HFFc6 (cell line): ENCODE measurements at regions not wholly inside any gene's neighbourhood (a gene's known extent, or its start where the extent isn't known, plus 50 kb on each side); places are given as distances from the start of the nearest gene placed in this dataset.

Source experiments
- DNase-seq: peaks from one replicate; pipeline ENCODE4 v3.0.0-alpha.2; 2018
- H3K27ac Mint-ChIP-seq: 2 replicates; pipeline ENCODE4 v1.8.0; 2020; ENCODE audit warnings: mild to moderate bottlenecking, mixed read lengths
- H3K27me3 Mint-ChIP-seq: 2 replicates; pipeline ENCODE4 v1.8.0; 2021; ENCODE audit warnings: mild to moderate bottlenecking, moderate library complexity, mixed read lengths; ENCODE audit not compliant: insufficient read depth
- H3K36me3 Mint-ChIP-seq: 2 replicates; pipeline ENCODE4 v1.8.0; 2021; ENCODE audit warnings: low read depth, mixed read lengths
- H3K4me1 Mint-ChIP-seq: 2 replicates; pipeline ENCODE4 v1.8.0; 2020; ENCODE audit warnings: low read depth, mixed read lengths
- H3K4me3 Mint-ChIP-seq: 2 replicates; pipeline ENCODE4 v1.8.0; 2020; ENCODE audit warnings: mild to moderate bottlenecking, moderate library complexity, mixed read lengths
- H3K9me3 Mint-ChIP-seq: 2 replicates; pipeline ENCODE4 v1.8.0; 2020; ENCODE audit warnings: mild to moderate bottlenecking, mixed read lengths
- CTCF ChIP-seq: fragments of 200-600 bp; sonication (generic); IDR thresholded peaks from 2 replicates; pipeline ENCODE4 v1.5.0; 2021; ENCODE audit warnings: antibody characterized with exemption, mild to moderate bottlenecking

- Mint-ChIP-seq H3K27me3 (no peaks in the 10 kb centered on the region), H3K4me1 (no peaks in the 10 kb centered on the region), H3K4me3 (no peak overlapping the region), H3K36me3 (peaks cover 4% of the 10 kb centered on the region; the same call in 1 of the 2 replicates), H3K9me3 (peaks cover 57% of the 10 kb centered on the region), H3K27ac (no peak overlapping the region)
- no peak for DNase-seq
- no peak for TF ChIP-seq CTCF
Observed at GRCh38 chr6:23265270-23265669, 695.9 kb downstream of the HDGFL1 start.

- Mint-ChIP-seq H3K27me3 (no peaks in the 10 kb centered on the region), H3K27ac (no peak overlapping the region), H3K4me1 (no peaks in the 10 kb centered on the region), H3K4me3 (no peak overlapping the region), H3K36me3 (no peaks in the 10 kb centered on the region), H3K9me3 (peaks cover 56% of the 10 kb centered on the region)
- DNase-seq: no peak
- no peak for TF ChIP-seq CTCF
Observed at GRCh38 chr6:23266536-23266935, 697.2 kb downstream of the HDGFL1 start.

GRCh38 chr6:23267651-23268050, 698.3 kb downstream of the HDGFL1 start:
- DNase-seq: no peak
- no peaks in the 10 kb centered on the region for H3K36me3 Mint-ChIP-seq
- H3K4me3 Mint-ChIP-seq: no peak overlapping the region
- no peaks in the 10 kb centered on the region for H3K27me3 Mint-ChIP-seq
- TF ChIP-seq CTCF: no peak
- H3K4me1 Mint-ChIP-seq: no peaks in the 10 kb centered on the region
- no peak overlapping the region for H3K27ac Mint-ChIP-seq
- H3K9me3 Mint-ChIP-seq: peaks cover 60% of the 10 kb centered on the region

GRCh38 chr6:23268348-23268747, 699.0 kb downstream of the HDGFL1 start:
- H3K4me1 Mint-ChIP-seq: no peaks in the 10 kb centered on the region
- no peaks in the 10 kb centered on the region for H3K36me3 Mint-ChIP-seq
- TF ChIP-seq CTCF: no peak
- no peak overlapping the region for H3K4me3 Mint-ChIP-seq
- no peak for DNase-seq
- peaks cover 63% of the 10 kb centered on the region for H3K9me3 Mint-ChIP-seq
- no peaks in the 10 kb centered on the region for H3K27me3 Mint-ChIP-seq
- H3K27ac Mint-ChIP-seq: no peak overlapping the region

- no peak for DNase-seq
- TF ChIP-seq CTCF: no peak
- H3K27ac Mint-ChIP-seq: no peak overlapping the region
- H3K4me3 Mint-ChIP-seq: no peak overlapping the region
- H3K9me3 Mint-ChIP-seq: peaks cover 58% of the 10 kb centered on the region
- H3K36me3 Mint-ChIP-seq: no peaks in the 10 kb centered on the region
- no peaks in the 10 kb centered on the region for H3K4me1 Mint-ChIP-seq
- H3K27me3 Mint-ChIP-seq: no peaks in the 10 kb centered on the region
Observed at GRCh38 chr6:23269436-23269835, 700.1 kb downstream of the HDGFL1 start.

GRCh38 chr6:23272536-23272935, 703.2 kb downstream of the HDGFL1 start:
- H3K27me3 Mint-ChIP-seq: no peaks in the 10 kb centered on the region
- H3K4me1 Mint-ChIP-seq: no peaks in the 10 kb centered on the region
- H3K27ac Mint-ChIP-seq: no peak overlapping the region
- H3K4me3 Mint-ChIP-seq: no peak overlapping the region
- no peak for TF ChIP-seq CTCF
- H3K9me3 Mint-ChIP-seq: peaks cover 54% of the 10 kb centered on the region
- DNase-seq: no peak
- H3K36me3 Mint-ChIP-seq: no peaks in the 10 kb centered on the region
